G401.6 (cell line): ENCODE measurements at regions not wholly inside any gene's neighbourhood (a gene's known extent, or its start where the extent isn't known, plus 50 kb on each side); places are given as distances from the start of the nearest gene placed in this dataset.
"Not testable (repeated sequence)": the region's sequence is repeated elsewhere in the genome, so short reads cannot be mapped to it uniquely, and the experiment has no call there.

ENCODE experiments used
- FAIRE-seq: peaks from 2 replicates; lab custom pipeline; 2012; peaks lifted over from hg19 to GRCh38; lab: Jason Lieb, UNC

- no peak for FAIRE-seq
Measured at GRCh38 chr2:53259395-53260009, 508.1 kb upstream of the CHAC2 start.

- no peak for FAIRE-seq
Measured at GRCh38 chr2:53257287-53257686, 510.3 kb upstream of the CHAC2 start.

DNA sequence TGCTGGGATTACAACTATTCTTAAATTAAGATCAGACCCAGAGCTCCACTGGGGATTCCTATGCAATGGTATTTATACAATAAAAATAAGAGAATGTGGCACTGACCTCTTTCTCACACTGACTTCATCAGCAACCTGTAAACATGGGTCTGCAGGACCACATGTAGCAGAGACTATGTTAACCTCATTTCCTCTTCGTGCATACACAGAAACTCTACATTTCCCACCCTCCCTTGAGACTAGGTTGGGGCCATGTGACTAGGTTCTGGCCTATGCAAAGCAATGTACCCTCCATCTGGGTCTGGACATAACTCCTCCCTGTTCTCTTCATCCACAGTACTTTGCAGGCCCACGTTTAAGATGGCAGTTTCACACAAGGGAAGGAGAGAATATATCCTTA is 514.4 kb upstream of the CHAC2 start:
- no peak for FAIRE-seq

DNA sequence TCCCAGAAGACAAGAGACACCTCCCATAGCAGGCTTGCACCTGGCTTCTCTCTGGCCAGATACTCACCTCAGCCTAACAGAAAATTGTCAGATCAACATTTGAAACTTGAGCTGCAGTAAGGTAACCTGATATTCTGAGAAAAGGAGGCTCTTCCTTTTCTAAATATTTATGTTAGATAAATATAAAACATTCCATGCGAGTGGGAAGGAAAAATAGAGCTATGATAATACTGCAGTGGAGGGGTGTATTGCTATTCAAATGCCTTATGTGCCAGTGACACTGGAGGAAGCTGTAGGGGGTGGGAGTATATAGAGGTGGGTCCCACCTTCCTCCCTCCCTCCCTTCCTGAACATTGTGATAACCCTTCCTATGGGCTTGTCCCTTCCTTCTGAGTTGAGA is 515.5 kb upstream of the CHAC2 start:
- FAIRE-seq = no peak

- FAIRE-seq = no peak
Measured at GRCh38 chr2:53247956-53248735, 519.5 kb upstream of the CHAC2 start.

DNA sequence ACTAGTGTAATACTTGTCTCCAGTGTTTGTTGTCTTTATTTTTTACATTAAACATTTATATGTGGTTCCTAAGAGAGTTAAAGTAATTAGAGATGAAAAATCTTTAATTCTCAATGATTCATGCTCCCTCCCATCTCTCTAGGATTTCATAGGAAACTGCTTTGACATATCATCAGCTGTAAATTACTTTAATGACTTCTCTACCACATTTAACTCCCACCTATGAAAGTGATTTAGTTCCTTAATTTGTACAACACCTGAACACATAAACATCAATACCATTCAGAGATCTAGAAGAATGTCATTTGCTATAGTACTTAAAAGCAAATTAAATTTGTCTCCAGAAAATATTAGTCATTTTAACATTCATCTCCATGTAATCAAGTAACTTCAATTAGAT is 524.2 kb upstream of the CHAC2 start:
- no peak for FAIRE-seq

DNA sequence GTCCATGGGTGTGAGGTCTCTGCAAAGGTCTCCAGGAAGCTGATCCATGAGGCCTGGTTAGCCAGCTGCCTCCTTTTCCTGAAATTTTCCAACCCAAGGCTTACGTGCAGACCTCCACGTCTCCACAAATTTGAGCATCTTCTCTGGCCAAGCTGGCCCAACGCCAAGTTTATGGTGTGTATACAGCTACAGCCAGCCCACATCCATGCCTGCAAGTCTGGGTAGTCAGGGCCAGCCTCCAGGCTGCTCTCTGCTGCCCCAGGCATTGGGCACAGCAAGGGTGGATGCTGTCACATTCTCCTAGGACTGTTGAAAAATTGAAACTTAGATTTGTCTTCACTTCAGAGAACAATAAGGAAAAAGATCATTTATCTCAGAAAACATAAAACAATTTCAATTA is 525.5 kb upstream of the CHAC2 start:
- FAIRE-seq = no peak

DNA sequence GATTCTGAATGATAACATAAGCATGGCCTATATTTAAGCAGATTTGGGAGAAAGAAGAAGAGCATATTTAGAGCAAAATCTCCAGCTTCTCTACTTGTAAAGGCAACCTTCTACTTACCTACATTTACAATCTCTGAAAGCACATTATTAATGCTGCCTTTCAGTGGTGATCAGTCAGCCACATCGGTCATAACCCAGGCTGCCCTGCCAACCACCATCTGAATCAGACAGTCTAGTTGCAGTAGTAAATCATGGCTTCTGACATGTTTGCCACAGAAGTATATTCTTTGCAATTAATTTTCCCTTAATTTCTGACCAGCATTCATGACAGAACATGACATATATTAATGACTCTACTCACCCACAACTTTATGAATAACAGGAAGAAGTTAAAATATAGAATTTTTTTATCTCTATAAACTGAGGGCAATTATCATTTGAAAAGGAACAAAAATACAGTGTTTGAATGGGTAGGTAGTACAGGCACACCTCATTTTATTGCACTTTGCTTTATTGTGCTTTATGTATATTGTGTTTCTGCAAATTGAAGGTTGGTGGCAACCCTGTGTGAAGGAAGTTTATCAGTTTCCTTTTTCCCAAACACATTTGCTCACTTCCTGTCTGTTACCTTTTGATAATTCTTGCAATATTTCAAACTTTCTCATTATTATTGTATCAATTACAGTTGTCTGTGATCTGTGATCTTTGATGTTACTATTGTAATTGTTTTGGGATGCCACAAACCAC is 531.6 kb upstream of the CHAC2 start:
- FAIRE-seq = no peak

DNA sequence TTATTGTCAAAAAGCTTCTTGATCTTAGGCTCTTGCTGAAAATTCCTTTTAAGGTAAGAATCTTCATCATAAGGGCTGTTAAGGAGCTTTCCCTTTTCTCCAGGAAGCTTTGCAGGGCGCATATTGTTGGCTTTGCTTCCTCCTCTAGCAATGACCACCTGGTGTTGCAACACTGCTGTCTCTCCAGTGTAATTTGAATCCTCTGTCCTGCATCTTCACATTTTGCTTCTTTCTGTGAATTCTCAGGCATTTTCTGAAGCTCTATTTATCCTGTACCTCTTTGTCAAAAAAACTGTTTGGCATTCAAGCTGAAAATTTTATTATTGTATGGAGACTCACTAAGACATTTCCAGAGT is 533.1 kb upstream of the CHAC2 start:
- no peak for FAIRE-seq

DNA sequence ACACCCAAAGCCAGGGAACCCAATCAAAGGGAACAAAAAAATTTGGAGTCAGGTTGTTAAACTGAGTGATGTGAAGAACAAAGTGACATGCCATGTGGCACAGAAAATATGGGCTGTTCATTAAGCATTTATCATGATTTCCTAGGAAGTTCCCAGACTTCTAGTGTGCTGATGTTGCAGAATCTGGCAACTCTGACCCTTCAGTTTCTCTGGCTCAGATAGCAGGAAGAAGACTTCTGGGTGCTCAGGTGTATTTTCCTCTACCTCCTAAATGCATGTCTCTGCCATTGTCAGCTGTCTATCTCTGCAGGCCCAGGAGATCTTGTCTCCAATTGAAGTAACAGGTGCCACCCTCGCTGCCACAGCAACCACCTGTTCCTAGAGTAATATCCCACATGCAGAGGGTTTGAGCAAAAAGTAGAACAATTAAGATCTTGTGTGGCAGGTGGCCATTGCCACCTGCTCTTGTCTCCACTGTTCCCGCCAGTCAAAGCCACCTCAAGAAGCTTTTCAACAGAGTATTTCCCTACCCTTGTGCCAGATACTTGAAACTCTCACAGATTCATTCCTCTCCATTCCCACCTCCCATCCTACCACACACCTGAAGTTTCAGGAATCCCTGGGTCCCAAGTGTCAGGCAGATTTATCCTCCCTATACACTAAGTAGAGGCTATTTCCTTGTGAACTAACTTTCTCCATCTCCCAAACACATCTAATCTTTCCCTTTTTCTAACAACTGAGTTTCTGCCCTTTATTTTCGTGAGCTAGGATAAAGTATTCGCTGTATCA is 533.7 kb upstream of the CHAC2 start:
- no peak for FAIRE-seq

DNA sequence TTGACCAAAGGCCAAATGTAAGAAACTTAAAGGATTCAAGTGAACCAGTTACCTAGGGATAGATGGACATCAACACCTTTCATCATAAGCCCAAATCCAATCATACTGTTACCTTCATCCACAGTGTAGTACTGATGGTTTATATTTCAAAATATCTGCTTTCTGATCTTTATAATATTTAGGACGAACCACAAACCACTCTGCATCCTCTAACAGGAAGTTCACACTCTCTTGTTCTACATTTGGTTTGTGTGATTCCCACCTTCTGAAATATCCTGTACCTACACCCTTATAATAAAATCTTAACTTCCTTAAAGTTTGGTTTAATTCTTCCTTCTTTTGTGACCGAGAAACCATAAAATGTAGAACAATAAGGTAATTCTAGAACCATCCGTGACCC is 535.7 kb upstream of the CHAC2 start:
- FAIRE-seq = no peak

DNA sequence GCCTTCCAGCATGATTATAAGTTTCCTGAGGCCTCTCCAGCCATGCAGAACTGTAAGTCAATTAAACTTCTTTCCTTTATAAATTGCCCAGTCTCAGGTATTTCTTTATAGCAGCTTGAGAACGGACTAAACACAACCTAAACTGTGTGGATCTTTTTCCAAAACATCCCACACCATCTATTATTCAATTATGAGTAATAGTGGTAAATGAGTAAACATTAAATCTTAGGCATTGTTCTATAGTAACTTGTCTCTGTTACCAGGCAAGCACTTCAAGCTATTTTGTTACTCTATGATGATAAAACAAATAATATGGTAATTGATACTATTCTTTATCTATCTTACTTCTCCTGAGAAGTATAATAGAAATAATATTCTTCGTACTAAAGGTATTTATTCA is 536.9 kb upstream of the CHAC2 start:
- no peak for FAIRE-seq

GRCh38 chr2:53227535-53227934 is 540.1 kb upstream of the CHAC2 start:
- FAIRE-seq = no peak

GRCh38 chr2:53220969-53221368 is 546.6 kb upstream of the CHAC2 start:
- no peak for FAIRE-seq

- FAIRE-seq = no peak
Measured at GRCh38 chr2:53217250-53217649, 550.4 kb upstream of the CHAC2 start.

GRCh38 chr2:53216805-53217204 is 550.8 kb upstream of the CHAC2 start:
- FAIRE-seq = no peak

DNA sequence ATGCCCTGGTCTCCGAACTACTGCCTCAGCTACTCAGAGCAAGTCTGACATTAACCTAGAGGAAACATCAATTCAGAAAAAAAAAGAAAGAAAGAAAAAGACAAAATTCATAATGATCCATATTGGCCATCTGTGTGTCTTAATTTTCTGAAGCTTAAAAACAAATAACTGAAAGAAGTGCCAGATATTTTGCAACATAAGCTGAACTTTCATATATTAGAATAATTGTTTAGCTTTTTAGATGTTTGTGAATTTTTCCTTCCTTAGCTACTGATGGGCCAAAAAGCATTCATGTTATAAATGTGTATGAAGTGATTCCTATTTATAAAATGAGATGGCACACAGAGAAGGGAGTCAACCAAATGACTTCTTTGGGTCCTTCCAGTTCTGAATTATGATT is 555.0 kb upstream of the CHAC2 start:
- no peak for FAIRE-seq

DNA sequence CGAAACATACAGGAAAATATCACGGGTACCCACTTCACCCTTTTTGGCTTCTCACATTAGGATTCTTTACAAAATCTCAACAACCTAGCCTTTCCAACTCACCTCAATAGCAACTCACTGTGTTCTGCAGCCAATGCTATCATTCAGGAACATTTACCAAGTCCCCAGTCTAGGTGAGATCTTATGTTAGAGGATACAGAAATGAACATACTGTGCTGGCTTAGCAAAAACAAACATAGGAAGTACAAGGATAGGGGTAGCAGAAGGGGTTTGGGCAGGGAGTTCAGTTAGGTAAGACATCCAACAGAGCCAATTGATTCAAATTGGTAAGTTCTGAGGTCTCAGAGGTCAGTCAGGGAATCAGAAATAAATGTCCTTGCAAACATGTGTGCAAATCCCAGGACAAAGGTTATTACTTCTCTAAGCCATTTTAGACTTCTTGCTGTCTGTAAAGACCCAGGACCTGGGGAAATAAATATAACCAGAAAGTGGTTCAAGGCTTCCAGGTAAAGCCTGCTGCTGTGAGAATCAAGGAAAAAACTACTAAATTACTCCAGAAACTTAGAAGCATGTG is 556.3 kb upstream of the CHAC2 start:
- no peak for FAIRE-seq

DNA sequence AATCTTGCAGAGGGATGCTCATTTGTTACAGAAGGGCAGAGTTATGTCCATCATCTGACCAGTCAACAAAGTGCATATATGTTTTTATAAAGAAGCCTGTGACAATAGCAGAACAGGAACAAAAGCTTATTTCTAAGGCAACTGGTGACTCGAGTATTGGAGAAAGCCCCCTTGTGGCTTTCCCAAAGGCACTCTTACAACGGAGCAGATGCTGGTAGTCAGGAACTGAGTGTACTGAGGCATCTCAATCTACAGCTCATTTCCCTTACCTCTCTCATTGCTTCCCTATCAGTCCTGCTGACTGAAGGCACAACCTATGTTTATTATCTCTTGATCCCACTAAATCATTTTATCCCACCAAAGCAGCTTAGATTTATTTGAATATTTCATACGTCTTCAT is 557.1 kb upstream of the CHAC2 start:
- FAIRE-seq = no peak

- FAIRE-seq = no peak
Measured at GRCh38 chr2:53209679-53210458, 557.7 kb upstream of the CHAC2 start.

- FAIRE-seq = no peak
Measured at GRCh38 chr2:53208815-53209214, 558.8 kb upstream of the CHAC2 start.

GRCh38 chr2:53206226-53206625 is 561.4 kb upstream of the CHAC2 start:
- FAIRE-seq = not testable (repeated sequence)
